ENCODE measurements at regions not wholly inside any gene's neighbourhood (a gene's known extent, or its start where the extent isn't known, plus 50 kb on each side); places are given as distances from the start of the nearest gene placed in this dataset.

DNA sequence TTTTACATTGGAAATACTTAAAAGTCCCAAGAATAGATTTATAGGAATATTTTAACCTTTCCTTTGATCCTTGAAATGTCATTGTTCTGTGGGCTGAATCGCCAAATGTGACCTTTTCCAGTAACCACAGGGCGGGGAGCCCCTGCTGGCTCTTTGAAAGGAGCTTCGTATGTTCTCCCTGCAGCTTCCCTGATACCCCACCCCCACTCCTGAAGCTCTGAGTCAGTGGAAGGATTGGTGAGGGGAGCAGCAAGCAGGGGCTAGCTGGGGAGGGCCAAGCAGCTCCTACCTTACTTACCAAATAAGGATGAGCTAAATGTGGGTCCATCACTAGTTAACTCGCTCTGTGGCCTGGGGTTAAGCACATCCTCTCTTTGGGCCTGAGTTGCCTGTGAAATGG is 87.7 kb downstream of the CHST1 start:
- FAIRE-seq (no peak), DNase-seq (ENCODE audit: insufficient read length, low spot score) (no peak)
- TF ChIP-seq TAF1 (IDR thresholded peaks at IDR 0.05; ENCODE audit: low read depth, low read length) (no peak), SPI1 (IDR thresholded peaks at IDR 0.05; ENCODE audit: low read depth, low read length) (no peak), POLR2A (IDR thresholded peaks at IDR 0.05; ENCODE audit: low read depth, low read length) (no peak), PAX5 (IDR thresholded peaks at IDR 0.05; ENCODE audit: insufficient read depth, low read length, severe bottlenecking) (no peak), POU2F2 (IDR thresholded peaks at IDR 0.05; ENCODE audit: low read depth, low read length) (no peak), POLR2AphosphoS5 (IDR thresholded peaks at IDR 0.05; ENCODE audit: low read depth, low read length) (no peak)

GRCh38 chr11:45576461-45577215 is 88.8 kb downstream of the CHST1 start:
- DNase-seq (ENCODE audit: insufficient read length, low spot score) (no peak), FAIRE-seq (no peak)
- no peak for TF ChIP-seq POLR2AphosphoS5 (IDR thresholded peaks at IDR 0.05; ENCODE audit: low read depth, low read length)
- TF ChIP-seq TAF1 (IDR thresholded peaks at IDR 0.05; ENCODE audit: low read depth, low read length) = no peak
- TF ChIP-seq PAX5 (IDR thresholded peaks at IDR 0.05; ENCODE audit: insufficient read depth, low read length, severe bottlenecking) = no peak
- TF ChIP-seq POU2F2 (IDR thresholded peaks at IDR 0.05; ENCODE audit: low read depth, low read length) = no peak
- no peak for TF ChIP-seq POLR2A (IDR thresholded peaks at IDR 0.05; ENCODE audit: low read depth, low read length)
- TF ChIP-seq SPI1 (IDR thresholded peaks at IDR 0.05; ENCODE audit: low read depth, low read length) = no peak

GRCh38 chr11:45573728-45574127 is 91.7 kb downstream of the CHST1 start:
- no peak for FAIRE-seq

GRCh38 chr11:45572354-45573123 is 92.9 kb downstream of the CHST1 start:
- TF ChIP-seq PAX5 (IDR thresholded peaks at IDR 0.05; ENCODE audit: insufficient read depth, low read length, severe bottlenecking) = no peak
- no peak for TF ChIP-seq POLR2AphosphoS5 (IDR thresholded peaks at IDR 0.05; ENCODE audit: low read depth, low read length)
- TF ChIP-seq POU2F2 (IDR thresholded peaks at IDR 0.05; ENCODE audit: low read depth, low read length) = no peak
- TF ChIP-seq TAF1 (IDR thresholded peaks at IDR 0.05; ENCODE audit: low read depth, low read length) = no peak
- no peak for TF ChIP-seq SPI1 (IDR thresholded peaks at IDR 0.05; ENCODE audit: low read depth, low read length)
- DNase-seq (ENCODE audit: insufficient read length, low spot score) (no peak), FAIRE-seq (no peak)

More at GRCh38 chr11:45573728-45574127, 91.7 kb downstream of the CHST1 start:
- DNase-seq (ENCODE audit: insufficient read length, low spot score) = no peak
- TF ChIP-seq TAF1 (IDR thresholded peaks at IDR 0.05; ENCODE audit: low read depth, low read length) = no peak
- no peak for TF ChIP-seq POU2F2 (IDR thresholded peaks at IDR 0.05; ENCODE audit: low read depth, low read length)
- no peak for TF ChIP-seq POLR2AphosphoS5 (IDR thresholded peaks at IDR 0.05; ENCODE audit: low read depth, low read length)
- no peak for TF ChIP-seq SPI1 (IDR thresholded peaks at IDR 0.05; ENCODE audit: low read depth, low read length)
- no peak for TF ChIP-seq POLR2A (IDR thresholded peaks at IDR 0.05; ENCODE audit: low read depth, low read length)
- TF ChIP-seq PAX5 (IDR thresholded peaks at IDR 0.05; ENCODE audit: insufficient read depth, low read length, severe bottlenecking) = no peak

DNA sequence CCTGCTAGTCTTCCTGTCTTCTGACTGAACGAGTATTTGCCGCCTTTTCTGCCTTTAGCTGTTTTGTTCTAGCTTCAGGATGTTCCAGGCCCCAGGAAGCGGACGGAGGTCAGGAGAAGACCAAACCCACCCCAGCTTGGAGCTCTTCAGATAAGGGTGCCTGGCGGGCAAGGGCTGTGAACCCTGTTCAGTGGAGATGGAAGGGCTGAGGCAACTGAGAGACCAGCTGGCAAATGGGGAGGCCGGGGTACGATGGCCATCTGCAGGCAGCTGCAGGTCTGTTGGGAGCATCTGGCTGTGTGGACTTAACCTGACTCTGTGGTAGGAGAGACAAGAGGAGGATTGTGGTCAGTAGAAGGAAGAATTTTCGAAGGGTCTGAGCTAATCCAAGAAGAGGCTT is 95.6 kb downstream of the CHST1 start:
- FAIRE-seq = no peak
- TF ChIP-seq SPI1 (IDR thresholded peaks at IDR 0.05; ENCODE audit: low read depth, low read length) = no peak
- TF ChIP-seq POLR2A (IDR thresholded peaks at IDR 0.05; ENCODE audit: low read depth, low read length) = no peak
- no peak for TF ChIP-seq TAF1 (IDR thresholded peaks at IDR 0.05; ENCODE audit: low read depth, low read length)
- TF ChIP-seq POLR2AphosphoS5 (IDR thresholded peaks at IDR 0.05; ENCODE audit: low read depth, low read length) = no peak
- TF ChIP-seq PAX5 (IDR thresholded peaks at IDR 0.05; ENCODE audit: insufficient read depth, low read length, severe bottlenecking) = no peak
- TF ChIP-seq POU2F2 (IDR thresholded peaks at IDR 0.05; ENCODE audit: low read depth, low read length) = no peak

GRCh38 chr11:45568049-45568448 is 97.4 kb downstream of the CHST1 start:
- no peak for TF ChIP-seq PAX5 (IDR thresholded peaks at IDR 0.05; ENCODE audit: insufficient read depth, low read length, severe bottlenecking)
- no peak for TF ChIP-seq TAF1 (IDR thresholded peaks at IDR 0.05; ENCODE audit: low read depth, low read length)
- TF ChIP-seq POLR2A (IDR thresholded peaks at IDR 0.05; ENCODE audit: low read depth, low read length) = no peak
- TF ChIP-seq SPI1 (IDR thresholded peaks at IDR 0.05; ENCODE audit: low read depth, low read length) = no peak
- no peak for TF ChIP-seq POLR2AphosphoS5 (IDR thresholded peaks at IDR 0.05; ENCODE audit: low read depth, low read length)
- TF ChIP-seq POU2F2 (IDR thresholded peaks at IDR 0.05; ENCODE audit: low read depth, low read length) = no peak
- FAIRE-seq = no peak
- no peak for DNase-seq (ENCODE audit: insufficient read length, low spot score)

More for the DNA sequence above, 95.6 kb downstream of the CHST1 start:
- DNase-seq (ENCODE audit: insufficient read length, low spot score) = no peak

DNA sequence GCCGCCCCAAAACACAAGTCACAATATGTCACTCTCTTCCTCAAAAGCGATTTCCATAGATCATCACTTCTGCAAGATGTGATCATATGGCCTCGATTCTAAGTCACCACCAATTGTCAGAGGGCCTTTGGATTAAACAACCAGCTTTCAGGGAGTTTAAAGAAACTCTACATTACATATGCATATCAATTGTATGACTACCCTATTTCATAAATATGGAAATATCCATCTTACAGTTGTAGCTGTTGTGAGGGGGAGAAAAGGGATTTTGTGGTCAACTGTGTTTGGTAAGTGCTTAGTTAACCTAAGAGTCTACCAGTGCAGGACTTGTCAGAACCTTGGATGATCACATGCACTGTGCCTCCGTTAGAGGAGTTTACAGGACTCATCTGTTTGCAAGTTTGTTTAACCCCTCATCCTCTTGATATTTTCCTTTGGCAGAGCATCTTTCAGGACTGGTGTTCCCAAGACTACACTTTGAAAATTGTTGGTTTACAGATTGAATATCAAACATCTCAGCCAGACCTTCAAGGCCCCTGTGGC is 99.9 kb downstream of the CHST1 start:
- no peak for FAIRE-seq
- no peak for DNase-seq (ENCODE audit: insufficient read length, low spot score)
- no peak for TF ChIP-seq PAX5 (IDR thresholded peaks at IDR 0.05; ENCODE audit: insufficient read depth, low read length, severe bottlenecking)
- no peak for TF ChIP-seq SPI1 (IDR thresholded peaks at IDR 0.05; ENCODE audit: low read depth, low read length)

GRCh38 chr11:45563810-45564209 is 101.6 kb downstream of the CHST1 start:
- TF ChIP-seq POLR2A (IDR thresholded peaks at IDR 0.05; ENCODE audit: low read depth, low read length) (no peak), PAX5 (IDR thresholded peaks at IDR 0.05; ENCODE audit: insufficient read depth, low read length, severe bottlenecking) (no peak), TAF1 (IDR thresholded peaks at IDR 0.05; ENCODE audit: low read depth, low read length) (no peak), POLR2AphosphoS5 (IDR thresholded peaks at IDR 0.05; ENCODE audit: low read depth, low read length) (no peak)
- no peak for FAIRE-seq
- no peak for DNase-seq (ENCODE audit: insufficient read length, low spot score)

DNA sequence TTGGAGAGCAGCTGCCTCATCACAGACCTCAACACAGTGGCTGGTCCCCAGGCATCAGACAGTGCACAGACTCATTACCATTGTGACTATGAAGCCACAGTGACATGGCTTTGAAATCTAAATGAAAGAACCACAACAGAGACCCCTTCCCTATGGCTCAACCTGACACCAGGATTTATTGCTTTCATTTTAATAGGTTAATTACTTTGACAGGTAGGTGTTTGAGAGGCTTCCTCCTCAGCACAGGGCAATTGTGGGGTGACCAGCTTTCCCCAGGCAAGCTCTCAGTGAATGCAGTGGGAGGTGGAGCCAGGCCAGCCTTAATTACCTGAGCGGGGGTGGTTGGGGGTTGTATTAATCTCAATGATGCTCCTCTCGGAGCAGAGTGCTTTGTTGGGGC is 102.3 kb downstream of the CHST1 start:
- no peak for DNase-seq (ENCODE audit: insufficient read length, low spot score)
- TF ChIP-seq TAF1 (IDR thresholded peaks at IDR 0.05; ENCODE audit: low read depth, low read length) (no peak), PAX5 (IDR thresholded peaks at IDR 0.05; ENCODE audit: insufficient read depth, low read length, severe bottlenecking) (no peak), POU2F2 (IDR thresholded peaks at IDR 0.05; ENCODE audit: low read depth, low read length) (no peak), POLR2A (IDR thresholded peaks at IDR 0.05; ENCODE audit: low read depth, low read length) (no peak), POLR2AphosphoS5 (IDR thresholded peaks at IDR 0.05; ENCODE audit: low read depth, low read length) (no peak), SPI1 (IDR thresholded peaks at IDR 0.05; ENCODE audit: low read depth, low read length) (no peak)
- FAIRE-seq = no peak
